HG02610 (cell line): ENCODE measurements at regions not wholly inside any gene's neighbourhood (a gene's known extent, or its start where the extent isn't known, plus 50 kb on each side); places are given as distances from the start of the nearest gene placed in this dataset.
"Not testable (repeated sequence)": the region's sequence is repeated elsewhere in the genome, so short reads cannot be mapped to it uniquely, and the experiment has no call there.

Experiments
- ATAC-seq: cut with Tn5 transposase; IDR thresholded peaks from one replicate; pipeline ENCODE4 v1.9.1; 2021; ENCODE audit warnings: mild to moderate bottlenecking, moderate library complexity; ENCODE audit not compliant: unreplicated experiment

DNA sequence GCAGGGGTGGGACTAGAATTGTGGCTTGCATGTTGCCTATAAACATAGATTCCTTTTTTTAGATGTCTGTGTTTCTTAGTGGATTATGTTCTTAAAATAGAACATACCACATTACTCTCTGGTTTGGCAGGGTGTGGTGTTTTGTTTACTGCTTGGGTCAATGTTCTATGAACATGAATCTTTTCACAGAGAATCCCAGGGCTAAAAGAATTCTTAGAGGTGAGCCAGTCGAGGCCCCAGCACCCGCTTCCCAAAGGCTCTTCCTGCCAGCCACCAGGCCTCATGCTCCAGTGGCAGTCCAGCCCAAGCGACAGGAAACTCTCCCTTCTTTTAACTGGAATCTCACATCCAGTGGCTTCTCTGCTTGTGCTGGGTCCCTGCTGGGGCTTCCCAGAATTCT is 126.6 kb downstream of the C9orf152 start:
- no peak for ATAC-seq

DNA sequence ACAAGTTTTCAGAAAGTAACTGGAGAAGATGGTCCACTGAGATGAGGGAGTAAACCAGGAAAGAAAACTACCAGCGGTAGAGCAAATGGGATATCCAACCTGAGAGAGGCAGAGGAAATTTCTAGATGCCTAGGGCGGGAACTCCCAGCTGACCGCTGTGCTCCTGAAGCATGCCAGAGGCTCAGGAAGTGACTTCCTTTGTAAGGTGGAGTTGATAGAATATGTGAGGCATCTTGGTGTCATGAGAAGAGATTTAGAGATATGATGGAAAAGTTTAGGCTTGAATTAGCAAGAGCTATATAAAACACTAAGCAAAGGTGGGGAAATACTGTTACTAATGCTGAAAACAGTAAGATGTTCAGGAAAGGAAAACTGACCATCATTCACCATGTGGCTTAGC is 124.1 kb downstream of the C9orf152 start:
- no peak for ATAC-seq

DNA sequence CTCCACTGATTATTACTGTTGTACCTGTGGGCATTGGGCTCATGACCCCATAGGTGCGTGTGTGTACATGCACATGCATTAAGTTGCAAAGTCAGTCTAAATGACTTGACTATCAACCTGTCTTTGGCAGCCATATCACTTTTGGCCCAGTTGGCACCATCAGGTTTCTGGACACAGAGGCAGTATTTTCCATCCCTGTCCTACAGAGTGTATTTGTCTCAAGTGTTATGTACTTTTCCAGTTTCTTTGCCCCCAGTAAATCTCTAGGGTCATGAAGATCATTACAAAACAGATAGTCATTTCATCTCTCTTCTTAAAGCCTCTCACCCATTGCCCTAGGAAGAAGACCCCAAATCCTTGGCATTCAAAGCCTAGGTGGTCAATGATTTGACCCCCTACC is 121.4 kb downstream of the C9orf152 start:
- no peak for ATAC-seq

DNA sequence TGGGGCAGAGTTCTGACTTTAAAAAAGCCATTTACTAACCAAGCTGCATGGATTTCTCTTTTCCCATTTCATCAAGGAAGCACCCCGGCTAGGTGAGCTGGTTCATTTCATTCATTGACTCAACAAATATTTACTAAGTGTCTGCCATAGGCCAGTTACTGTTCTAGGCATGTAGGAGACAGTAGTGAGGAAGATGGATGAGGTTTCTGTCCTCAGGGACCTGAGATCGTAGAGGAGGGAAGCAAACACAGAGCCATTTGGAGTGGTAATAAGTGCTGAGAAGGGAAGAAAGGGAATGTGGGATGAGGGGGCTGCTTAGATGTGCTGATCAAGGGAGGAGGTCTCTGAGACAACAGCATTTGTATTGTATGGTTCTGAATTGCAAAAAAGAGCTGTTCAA is 120.4 kb downstream of the C9orf152 start:
- no peak for ATAC-seq

DNA sequence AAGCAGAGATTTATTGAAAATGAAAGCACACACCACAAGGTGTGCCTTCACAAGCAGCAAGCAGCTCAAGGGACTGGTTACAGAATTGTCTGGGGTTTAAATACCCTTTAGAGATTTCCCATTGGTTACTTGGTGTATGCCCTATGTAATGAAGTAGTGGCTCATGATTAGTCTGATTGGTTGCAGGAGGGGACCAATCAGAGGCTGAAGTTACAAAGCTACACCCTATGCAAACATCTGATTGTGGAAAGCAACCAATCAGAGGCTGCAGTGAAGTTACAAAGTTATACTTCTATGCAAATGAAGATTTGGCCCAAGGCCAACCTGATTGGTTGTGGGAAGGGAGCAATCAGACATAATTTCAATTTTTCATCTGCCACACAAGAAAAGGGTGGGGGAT is 119.9 kb downstream of the C9orf152 start:
- no peak for ATAC-seq

DNA sequence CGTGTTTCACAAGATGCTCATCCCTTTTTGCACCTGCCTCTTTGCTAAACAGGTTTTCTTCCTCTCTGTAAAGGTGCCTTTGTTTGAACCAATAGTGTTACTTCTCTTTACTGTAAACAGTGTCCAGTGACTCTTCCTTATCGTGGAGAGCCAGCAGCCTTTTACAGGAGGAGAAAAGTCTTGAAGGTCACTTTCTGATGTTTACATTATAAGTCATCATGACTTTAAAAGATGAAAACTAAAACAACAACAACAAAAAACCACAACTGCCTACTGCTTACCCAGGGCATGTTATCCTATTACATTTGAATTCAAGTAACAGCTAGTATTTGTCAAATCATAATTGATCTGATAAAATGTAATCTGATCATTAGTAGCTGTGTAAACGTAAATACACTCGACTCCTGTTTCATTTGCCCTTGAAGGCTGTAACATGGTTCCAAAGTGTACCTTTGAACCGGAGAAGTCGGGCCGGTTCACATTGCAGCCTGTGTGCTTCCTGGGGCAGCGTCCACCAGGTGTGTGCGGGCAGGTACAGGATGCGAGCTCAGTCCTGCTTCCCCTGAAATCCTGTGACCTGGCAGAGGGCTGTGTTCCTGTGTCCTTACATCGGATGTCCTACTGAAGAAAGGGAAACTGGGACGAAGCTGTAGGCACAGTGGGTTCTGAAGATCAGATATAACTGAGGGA is 118.1 kb downstream of the C9orf152 start:
- no peak for ATAC-seq

DNA sequence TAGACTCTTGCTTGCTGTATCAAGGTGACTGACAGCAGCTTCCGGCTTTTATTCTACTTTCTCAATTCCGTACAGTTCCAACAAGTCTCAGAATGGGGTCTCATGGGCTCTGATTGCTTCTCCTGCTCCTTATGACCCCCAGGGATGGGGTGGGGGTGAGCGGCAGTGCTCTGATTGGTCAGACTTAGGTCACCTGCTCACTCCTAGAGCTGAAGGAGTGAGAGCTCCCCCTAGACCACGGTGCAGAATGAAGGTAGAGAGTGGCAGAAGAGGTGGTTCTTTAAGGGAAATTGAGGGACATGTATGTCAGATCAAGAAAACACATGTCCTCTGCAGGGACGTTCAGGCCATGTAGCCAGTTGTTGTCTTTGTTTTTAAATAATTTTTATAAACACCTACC is 115.2 kb downstream of the C9orf152 start:
- ATAC-seq: no peak

DNA sequence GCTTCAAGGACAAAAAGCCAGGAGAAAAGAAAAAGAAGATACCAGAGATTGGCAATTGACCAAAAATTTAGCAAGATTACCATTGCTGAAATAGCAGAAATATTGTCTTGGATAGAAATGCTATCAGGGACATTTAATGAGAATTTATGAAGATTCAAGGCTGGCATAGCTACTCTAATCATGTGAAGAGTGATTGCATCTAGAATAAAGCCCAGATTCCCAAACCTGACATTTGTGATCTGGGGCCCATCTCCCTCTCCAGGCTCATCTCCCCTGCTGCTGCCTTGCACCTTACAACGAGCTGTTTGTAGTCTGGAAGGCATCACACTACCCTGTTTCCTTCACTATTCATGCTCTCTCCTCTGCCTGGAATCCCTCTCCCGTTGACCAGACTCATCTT is 114.5 kb downstream of the C9orf152 start:
- ATAC-seq: no peak

DNA sequence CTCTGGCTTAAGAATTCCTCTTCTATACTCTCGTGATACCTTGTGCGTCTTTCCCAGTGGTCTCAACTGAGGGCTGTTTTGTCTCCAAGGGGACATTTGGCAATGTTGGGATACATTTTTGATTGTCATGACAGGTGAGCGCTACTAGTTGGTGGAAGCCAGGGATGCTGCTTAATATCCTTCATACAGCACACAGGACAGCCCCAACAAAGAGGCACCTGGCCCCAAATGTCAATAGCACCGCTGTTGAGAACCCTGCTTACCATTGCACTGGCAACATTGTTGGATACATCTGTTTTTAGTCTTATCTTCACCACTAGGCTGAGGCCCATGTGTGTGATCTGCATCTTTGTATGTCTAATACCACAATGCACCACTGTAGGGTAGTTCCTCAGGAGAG is 114.1 kb downstream of the C9orf152 start:
- ATAC-seq: no peak

DNA sequence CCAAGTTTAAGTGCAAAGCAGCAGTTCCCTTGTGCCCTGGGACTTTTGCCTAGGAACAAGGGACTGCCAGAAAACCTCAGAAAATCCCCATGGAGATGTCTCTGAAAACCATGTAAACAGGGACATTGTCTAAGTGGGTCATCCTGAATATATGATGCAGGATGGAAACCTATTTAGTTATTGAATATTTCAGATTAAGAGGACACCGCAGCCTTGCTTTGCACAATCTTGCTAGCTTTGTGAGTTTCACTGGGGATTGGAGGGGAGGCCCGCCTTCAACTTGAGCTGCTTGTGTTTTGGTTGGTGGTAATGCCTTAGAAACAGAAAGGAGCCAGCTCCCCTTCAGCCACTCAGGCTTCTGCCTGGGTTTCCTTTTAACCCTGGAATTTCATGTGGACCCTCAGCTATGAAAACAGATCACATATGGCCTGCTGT is 112.8 kb downstream of the C9orf152 start:
- no peak for ATAC-seq

DNA sequence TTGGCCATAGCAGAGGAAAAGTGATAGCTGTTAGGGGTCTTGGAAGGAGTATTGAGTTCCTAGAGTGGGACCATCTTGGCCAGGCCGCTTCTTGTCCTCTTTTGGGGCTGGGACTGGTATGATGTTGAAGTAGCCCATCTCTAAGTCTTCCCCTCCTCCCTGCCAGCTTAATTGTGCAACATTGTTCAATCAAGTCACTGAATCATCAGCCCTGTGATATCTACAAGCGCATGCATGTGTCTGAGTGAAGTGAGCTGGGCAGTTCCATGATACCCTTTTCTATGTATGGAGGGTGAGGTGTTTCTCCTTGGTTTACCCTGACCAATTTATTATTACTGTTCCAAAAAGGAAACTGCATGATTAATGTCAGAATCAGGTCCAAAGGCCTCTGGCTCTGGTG is 112.2 kb downstream of the C9orf152 start:
- ATAC-seq: no peak

DNA sequence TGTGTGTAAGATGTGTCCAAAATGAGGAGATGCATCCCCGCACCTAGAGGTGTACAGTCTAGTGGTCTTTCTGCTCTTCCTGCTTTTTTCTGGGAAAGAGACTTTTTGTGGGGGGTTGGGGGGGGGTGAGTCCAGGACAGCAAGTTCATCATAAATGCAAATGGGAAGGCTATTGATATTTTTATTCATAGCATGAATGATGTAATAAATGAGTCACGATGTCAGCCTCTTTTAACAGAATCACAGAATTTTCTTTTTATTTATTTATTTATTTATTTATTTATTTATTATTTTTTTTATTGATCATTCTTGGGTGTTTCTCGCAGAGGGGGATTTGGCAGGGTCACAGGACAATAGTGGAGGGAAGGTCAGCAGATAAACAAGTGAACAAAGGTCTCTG is 111.3 kb downstream of the C9orf152 start:
- ATAC-seq: not testable (repeated sequence)

DNA sequence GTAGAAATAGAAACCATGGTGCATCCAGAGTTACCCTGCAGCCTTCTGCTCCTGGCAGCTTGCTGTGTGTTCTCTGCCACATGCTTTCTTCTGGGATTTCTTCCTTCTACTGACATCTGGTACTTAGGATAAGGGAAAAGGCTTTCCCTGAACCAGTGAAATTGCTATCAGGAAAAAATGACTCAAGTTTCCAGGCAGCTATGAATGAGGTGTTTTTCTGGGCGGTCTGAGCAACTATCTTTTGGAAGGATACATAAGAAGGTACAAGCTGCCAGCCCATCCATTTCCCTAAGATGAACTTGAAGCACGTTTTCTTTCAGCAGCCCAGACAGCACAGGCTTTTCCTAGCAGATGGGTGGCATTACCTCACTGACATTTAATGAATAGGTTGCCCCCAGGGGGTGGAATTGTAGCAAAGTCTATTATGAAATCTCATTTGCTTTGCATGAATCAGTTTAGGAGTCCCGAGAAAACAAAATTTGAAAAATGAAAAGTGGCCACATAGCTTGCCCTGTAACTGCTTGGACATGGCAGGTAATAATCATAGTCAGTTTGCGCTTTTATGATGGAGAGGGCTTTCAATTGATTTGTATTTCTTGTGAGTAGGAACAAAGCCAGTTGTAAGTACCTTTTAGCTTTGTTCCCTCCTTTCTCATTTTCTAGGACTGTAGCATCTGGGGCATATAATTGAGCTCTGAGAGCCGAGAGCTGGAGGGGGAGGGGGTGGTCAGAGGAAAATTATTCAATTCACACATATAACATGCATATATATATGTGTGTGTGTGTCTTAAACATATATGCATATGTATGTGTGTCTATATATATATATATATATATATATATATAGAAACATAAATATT is 108.5 kb downstream of the C9orf152 start:
- ATAC-seq: no peak

DNA sequence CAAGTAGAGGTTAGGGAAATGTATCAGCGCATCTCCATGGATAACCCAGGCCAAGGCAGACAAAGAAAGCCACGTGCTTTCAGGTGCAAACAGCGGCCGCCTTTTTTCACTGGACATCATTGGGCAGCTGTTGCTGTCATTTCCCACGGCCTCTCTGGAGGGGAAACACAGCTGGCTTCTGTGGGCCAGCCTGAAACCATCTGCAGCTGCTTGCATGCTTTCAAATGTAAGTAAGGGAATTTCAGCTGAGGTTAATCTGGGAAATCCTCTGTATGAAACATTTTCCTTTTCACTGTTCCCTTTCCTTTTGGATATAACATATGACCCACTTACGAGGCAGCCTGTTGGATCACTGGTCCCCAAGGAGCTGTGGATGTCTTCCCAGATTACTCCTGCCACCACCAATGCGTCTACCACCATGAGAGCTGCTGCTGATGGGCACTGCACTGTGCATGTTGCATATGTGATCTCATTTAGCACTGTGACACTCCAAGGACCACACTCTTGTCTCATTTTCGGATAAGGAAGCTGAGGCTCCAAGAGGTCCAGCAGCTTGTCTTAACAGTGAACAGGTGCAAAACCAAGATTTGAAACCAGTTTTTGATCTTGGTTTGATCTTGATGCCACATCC is 106.3 kb downstream of the C9orf152 start:
- ATAC-seq: peak; percentile 88

DNA sequence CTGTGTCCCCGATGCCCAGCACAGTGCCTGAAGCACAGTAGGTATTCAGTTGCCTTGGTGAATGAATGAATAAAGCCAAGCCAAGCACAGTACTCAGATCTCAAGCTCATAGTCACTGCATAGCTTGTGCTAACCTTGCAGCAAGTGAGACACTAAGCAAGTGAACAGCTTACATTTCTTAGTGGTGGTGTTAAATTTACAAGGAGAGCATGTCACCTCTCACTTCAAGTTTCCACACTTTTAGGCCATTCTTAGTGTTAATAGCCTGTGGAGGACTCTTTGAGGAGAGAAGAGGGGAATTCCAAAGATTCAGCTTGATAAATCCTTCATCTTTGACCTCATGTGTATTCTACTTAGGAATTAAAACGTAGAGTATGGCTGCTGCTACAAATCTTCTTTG is 104.7 kb downstream of the C9orf152 start:
- no peak for ATAC-seq

DNA sequence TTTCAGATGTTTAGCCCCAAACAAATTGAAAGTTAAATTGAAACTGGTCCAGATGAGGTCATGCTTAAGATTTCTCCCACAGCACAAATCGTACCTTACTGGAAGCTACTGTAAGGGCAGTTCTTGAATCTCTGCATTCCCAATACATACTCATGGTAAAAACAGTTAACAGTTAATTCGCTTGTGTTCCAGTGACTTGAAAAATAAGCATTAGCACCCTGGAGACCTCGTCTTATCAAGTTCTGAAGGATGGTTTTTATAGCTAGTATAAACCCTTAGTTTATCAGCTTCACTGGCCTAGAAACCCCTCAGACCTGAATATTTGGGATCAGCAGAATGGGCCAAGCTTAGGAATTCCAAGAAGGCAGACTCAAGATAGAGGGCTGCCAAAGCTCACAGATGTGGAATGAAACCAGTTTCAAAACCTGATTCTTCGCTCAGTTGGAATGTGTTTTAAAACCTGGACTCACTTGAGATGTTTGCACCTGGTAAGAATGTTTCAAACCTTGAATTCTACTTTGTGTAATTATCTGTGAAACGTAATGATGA is 103.6 kb downstream of the C9orf152 start:
- ATAC-seq: no peak

DNA sequence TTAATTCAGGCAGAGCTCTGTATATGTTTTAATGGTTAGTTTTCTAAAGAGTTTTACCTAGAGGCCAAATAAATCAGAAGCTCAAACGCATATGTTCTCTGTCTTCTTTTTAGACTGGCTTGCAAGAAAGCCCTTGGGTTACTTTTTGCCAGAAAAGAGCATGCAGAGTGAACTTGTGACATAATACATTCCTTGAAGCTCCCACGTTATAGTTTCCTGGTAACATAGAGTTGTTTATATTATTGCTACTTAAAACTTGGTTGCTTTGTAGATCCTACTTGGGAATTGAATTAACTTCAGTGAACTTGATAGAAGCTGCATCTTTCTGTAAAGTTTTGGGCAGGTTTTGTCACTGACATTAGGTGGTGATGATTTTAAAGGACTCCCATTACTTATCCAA is 102.9 kb downstream of the C9orf152 start:
- no peak for ATAC-seq

DNA sequence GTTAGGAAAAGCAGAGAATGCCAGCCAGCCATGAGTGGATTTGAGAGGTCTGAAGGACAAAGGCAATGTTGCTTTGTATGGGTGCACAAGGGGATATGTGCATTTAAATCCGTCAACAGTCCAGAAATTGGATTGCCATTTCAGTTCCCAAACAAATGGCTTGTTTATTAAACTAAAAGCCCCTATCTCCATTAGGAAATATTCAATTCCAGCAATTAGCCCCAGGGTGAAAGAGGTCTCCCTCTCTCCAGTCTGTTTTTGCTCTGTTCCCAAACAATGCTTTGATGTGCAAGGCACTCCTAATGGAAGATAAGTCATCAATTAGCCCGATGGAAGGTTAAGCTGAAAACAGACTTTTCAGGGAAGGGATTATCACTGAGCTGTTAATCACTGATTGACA is 101.3 kb downstream of the C9orf152 start:
- no peak for ATAC-seq

DNA sequence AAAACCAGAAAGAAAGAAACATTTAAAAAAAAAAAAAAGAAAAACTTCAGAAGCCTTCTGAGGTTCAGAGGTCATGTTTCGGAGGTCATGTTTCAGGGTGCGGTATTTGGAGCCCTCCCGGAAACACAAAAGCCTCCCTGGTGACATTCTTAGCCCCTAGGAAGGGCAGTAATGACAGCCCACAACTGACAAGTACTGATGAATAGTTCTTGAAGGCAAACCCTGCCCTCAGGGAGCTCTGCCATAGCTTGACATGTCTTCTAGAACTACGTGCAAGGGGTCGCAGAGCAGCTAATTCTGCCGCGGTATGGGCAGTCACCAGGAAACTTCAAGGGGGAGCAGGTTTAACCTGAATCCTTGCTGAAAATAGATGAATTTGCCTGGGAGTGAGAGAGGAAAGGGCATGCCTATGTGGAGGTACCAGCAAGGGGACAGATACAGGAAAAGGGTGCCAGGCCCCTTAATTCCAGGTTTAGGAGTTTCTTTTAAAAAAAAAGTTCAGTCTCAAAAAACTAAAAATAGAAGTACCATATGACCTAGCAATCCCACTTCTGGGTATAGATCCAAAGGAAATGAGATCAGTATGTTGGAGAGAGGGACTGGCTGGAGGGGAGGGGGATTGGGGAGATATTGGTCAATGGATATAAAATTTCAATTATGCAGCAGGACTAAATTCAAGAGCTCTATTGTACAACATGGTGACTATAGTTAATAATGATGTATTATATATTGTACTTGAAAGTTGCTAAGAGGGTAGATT is 98.4 kb downstream of the C9orf152 start:
- ATAC-seq: no peak

DNA sequence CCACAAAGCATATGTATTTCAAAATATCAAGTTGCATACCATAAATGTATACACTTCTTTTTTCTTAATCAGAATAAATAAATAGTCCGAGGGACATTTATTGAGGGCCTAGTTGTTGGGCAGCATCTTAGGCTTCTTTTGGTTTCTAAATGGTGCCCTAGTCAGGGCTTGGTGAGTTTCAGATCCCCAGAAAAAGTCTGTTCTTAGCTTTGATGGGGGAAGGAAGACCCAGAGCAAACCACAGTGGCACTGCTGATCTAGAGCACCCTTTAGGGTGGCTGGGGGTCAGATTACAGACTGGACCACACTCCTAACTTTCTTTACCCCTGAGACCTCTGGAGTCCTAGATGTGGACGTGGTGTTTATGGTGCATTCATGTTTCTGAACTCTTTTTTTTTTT is 97.8 kb downstream of the C9orf152 start:
- ATAC-seq: no peak

DNA sequence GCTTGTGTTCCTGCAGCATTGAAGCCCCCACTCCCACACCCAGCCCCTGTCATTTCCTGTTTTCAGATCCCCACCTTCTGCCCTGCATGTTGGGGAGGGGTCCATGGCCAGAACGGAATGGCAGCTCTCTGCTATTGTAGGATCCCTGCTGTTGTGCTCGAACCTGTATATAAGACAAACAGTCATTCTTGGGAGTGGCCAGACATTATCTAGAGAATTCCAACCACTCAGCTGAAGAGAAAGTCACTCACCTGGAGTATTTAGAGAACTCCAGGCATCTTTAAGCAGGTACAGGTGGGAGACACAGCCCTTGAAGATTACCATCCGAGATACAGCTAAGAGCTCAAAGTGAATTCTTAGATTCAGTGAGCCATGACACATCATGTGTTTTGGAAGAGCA is 96.1 kb downstream of the C9orf152 start:
- no peak for ATAC-seq
